ENCODE measurements at regions not wholly inside any gene's neighbourhood (a gene's known extent, or its start where the extent isn't known, plus 50 kb on each side); places are given as distances from the start of the nearest gene placed in this dataset.

- H3K4me3 ChIP-seq: no peak overlapping the region
- TF ChIP-seq, protein P1, sequence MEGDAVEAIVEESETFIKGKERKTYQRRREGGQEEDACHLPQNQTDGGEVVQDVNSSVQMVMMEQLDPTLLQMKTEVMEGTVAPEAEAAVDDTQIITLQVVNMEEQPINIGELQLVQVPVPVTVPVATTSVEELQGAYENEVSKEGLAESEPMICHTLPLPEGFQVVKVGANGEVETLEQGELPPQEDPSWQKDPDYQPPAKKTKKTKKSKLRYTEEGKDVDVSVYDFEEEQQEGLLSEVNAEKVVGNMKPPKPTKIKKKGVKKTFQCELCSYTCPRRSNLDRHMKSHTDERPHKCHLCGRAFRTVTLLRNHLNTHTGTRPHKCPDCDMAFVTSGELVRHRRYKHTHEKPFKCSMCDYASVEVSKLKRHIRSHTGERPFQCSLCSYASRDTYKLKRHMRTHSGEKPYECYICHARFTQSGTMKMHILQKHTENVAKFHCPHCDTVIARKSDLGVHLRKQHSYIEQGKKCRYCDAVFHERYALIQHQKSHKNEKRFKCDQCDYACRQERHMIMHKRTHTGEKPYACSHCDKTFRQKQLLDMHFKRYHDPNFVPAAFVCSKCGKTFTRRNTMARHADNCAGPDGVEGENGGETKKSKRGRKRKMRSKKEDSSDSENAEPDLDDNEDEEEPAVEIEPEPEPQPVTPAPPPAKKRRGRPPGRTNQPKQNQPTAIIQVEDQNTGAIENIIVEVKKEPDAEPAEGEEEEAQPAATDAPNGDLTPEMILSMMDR (IDR thresholded peaks at IDR 0.05): no peak
- no peak overlapping the region for H3K27ac ChIP-seq
- DNase-seq (ENCODE audit: low spot score): no peak
These were observed 237.2 kb upstream of the CTBP2 start for GRCh38 chr10:125397608-125398007.

DNA sequence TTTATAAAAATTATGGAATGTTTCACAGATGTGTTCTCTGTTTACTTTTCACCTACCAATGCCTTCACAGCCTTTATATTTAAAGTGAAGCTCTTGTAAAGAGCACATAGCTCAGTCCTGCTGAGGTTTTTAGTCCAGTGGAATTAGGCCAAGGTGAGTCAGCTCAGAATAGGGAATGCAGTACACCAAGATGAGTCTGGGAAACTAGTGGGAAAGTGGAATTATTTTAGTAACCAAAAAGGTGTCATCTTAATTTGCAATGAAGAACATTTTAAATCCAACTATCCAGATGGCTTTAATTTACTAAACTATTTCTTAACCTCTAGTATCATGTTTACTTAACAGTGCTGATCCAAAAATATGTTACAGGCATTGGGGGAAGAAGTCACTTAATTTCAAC lies 236.3 kb upstream of the CTBP2 start:
- TF ChIP-seq, protein P1 (IDR thresholded peaks at IDR 0.05): no peak
- no peak overlapping the region for H3K27ac ChIP-seq
- DNase-seq (ENCODE audit: low spot score): no peak
- no peak overlapping the region for H3K4me3 ChIP-seq

DNA sequence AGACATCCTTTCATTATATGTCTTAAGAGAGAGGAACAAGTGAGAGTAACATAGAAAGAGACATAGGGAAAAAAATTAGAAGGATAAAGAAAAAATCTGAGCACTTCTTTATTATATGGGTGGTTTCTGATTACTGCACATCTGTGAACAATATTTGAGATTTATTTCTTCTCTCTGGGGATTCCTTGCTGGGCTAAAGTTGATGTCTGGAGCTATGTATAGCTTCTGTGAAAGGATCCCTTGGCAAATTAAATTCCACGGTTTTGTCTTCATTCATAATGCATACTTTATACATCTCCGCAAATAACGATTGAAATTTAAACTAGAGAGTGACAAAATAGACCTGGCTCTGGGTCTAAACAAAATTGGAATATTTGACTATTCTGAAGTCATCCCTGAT lies 232.2 kb upstream of the CTBP2 start:
- H3K4me3 ChIP-seq: no peak overlapping the region
- TF ChIP-seq, protein P1 (IDR thresholded peaks at IDR 0.05): no peak
- DNase-seq (ENCODE audit: low spot score): no peak
- no peak overlapping the region for H3K27ac ChIP-seq

- TF ChIP-seq, protein P1 (IDR thresholded peaks at IDR 0.05): no peak
- no peak overlapping the region for H3K4me3 ChIP-seq
- H3K27ac ChIP-seq: no peak overlapping the region
- no peak for DNase-seq (ENCODE audit: low spot score)
These were observed 231.8 kb upstream of the CTBP2 start for GRCh38 chr10:125392154-125392553.

GRCh38 chr10:125389648-125390047 lies 229.3 kb upstream of the CTBP2 start:
- no peak for DNase-seq (ENCODE audit: low spot score)
- TF ChIP-seq, protein P1 (IDR thresholded peaks at IDR 0.05): no peak
- no peak overlapping the region for H3K4me3 ChIP-seq
- no peak overlapping the region for H3K27ac ChIP-seq

DNA sequence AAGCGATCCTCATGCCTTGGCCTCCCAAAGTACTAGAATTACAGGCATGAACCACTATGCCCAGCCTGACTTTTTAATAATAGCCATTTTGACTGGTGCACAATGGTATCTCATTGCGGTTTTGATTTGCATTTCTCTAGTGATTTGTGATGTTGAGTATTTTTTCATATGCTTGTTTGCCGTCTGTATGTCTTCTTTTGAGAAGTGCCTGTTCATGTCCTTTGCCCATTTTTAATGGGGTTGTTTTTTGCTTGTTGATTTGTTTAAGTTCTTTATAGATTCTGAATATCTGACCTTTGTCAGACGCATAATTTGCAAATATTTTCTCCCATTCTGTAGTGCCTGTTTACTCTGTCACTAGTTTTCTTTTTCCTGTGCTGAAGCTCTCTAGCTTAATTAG lies 219.2 kb upstream of the CTBP2 start:
- no peak overlapping the region for H3K4me3 ChIP-seq
- no peak overlapping the region for H3K27ac ChIP-seq
- TF ChIP-seq, protein P1 (IDR thresholded peaks at IDR 0.05): no peak
- no peak for DNase-seq (ENCODE audit: low spot score)

DNA sequence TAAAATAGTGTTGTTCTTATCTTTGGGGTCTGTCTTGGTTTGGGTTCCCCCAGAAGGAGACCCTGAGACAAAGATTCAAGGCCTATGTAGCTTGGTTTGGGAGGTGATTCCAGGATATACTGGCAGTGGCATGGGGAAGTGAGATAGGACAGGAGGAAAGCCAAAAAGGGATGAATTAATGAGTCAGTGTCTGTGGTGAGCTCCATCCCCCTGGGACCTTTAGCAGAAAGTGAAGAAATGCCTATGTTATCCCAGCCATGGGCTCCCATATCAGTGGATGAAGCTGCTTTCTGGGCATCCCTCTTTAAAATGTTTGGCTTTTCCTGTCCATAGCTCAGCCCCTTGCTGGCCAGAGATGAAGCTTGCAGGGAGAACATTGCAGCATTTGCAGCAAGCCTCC lies 217.0 kb upstream of the CTBP2 start:
- DNase-seq (ENCODE audit: low spot score): no peak
- TF ChIP-seq, protein P1 (IDR thresholded peaks at IDR 0.05): no peak
- Histone ChIP-seq H3K27ac (no peak overlapping the region), H3K4me3 (no peak overlapping the region)
